Activated CD4-positive, alpha-beta T cell treated with anti-CD3 and anti-CD28 coated beads for 36 hours (primary cell): ENCODE measurements at regions not wholly inside any gene's neighbourhood (a gene's known extent, or its start where the extent isn't known, plus 50 kb on each side); places are given as distances from the start of the nearest gene placed in this dataset.

Experiments
- ATAC-seq: fragments of 200-7000 bp; cut with Tn5 transposase; one replicate; pipeline ENCODE4 v1.10.0; 2021; ENCODE audit warnings: mild to moderate bottlenecking, moderate library complexity
- CTCF ChIA-PET: fragments of 350-600 bp; sonication (Branson Sonifier 250); formaldehyde crosslinking; loops from one replicate; lab custom pipeline; 2021; ENCODE audit warnings: antibody characterized with exemption; lab: Charles Lee
- POLR2A ChIA-PET: fragments of 350-600 bp; sonication (Branson Sonifier 250); formaldehyde crosslinking; loops from one replicate; lab custom pipeline; 2021; ENCODE audit warnings: antibody characterized with exemption, inconsistent platforms; lab: Charles Lee
- DNase-seq: peaks from one replicate; pipeline ENCODE4 v3.0.0-alpha.2; 2020
- H3K27ac Mint-ChIP-seq: one replicate; pipeline ENCODE4 v1.8.0; 2021; ENCODE audit warnings: mixed read lengths
- H3K27me3 Mint-ChIP-seq: one replicate; pipeline ENCODE4 v1.8.0; 2021; ENCODE audit warnings: mixed read lengths
- H3K36me3 Mint-ChIP-seq: one replicate; pipeline ENCODE4 v1.8.0; 2021; ENCODE audit warnings: low read depth, mixed read lengths
- H3K4me1 Mint-ChIP-seq: one replicate; pipeline ENCODE4 v1.8.0; 2021; ENCODE audit warnings: mixed read lengths
- H3K4me3 Mint-ChIP-seq: one replicate; pipeline ENCODE4 v1.8.0; 2021; ENCODE audit warnings: mild to moderate bottlenecking, moderate library complexity, mixed read lengths
- H3K9me3 Mint-ChIP-seq: one replicate; pipeline ENCODE4 v1.8.0; 2021; ENCODE audit warnings: low read depth, mixed read lengths
- intact Hi-C, 2 experiments: fragments of 100-400 bp; cut with DNase I in 1 of 2; cut with micrococcal nuclease in 1 of 2; formaldehyde crosslinking; loops; one replicate each; pipeline versions ENCODE4 v1.14.2 to v1.15.1; 2022 to 2024; cut with DNase I, micrococcal nuclease

- Mint-ChIP-seq H3K4me3 (no peak overlapping the region), H3K36me3 (no peaks in the 10 kb centered on the region), H3K4me1 (no peaks in the 10 kb centered on the region), H3K9me3 (peaks cover 6% of the 10 kb centered on the region), H3K27ac (no peak overlapping the region), H3K27me3 (no peaks in the 10 kb centered on the region)
- DNase-seq (no peak), ATAC-seq (no peak)
- POLR2A ChIA-PET, result no interaction called here
- CTCF ChIA-PET, result no interaction called here
- intact Hi-C loops, result no loop called here
Observed at GRCh38 chr18:71865888-71866287, 678.3 kb downstream of the CBLN2 start.

- no peak overlapping the region for H3K4me3 Mint-ChIP-seq
- H3K27me3 Mint-ChIP-seq, result no peaks in the 10 kb centered on the region
- H3K27ac Mint-ChIP-seq, result no peak overlapping the region
- H3K9me3 Mint-ChIP-seq, result peaks cover 21% of the 10 kb centered on the region
- ChIA-PET POLR2A (no interaction called here), CTCF (no interaction called here)
- no peak for DNase-seq
- intact Hi-C loops, result no loop called here
- ATAC-seq, result no peak
- no peaks in the 10 kb centered on the region for H3K36me3 Mint-ChIP-seq
- no peaks in the 10 kb centered on the region for H3K4me1 Mint-ChIP-seq
Observed at GRCh38 chr18:71850602-71851001, 693.5 kb downstream of the CBLN2 start.

DNA sequence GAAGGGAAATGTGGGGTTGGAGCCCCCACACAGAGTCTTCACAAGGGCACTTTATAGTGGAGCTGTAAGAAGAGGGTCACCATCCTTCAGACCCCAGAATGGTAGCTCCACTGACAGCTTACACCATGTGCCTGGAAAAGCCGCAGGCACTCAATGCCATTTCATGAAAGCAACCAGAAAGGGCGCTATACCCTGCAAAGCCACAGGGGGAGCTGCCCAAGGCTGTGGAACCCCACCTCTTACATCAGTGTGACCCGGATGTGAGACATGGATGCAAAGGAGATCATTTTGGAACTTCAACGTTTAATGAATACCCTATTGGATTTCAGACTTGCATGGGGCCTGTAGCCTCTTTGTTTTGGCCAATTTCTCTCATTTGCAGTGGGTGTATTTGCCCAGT, 694.7 kb downstream of the CBLN2 start:
- H3K4me3 Mint-ChIP-seq, result no peak overlapping the region
- no peaks in the 10 kb centered on the region for H3K27me3 Mint-ChIP-seq
- H3K4me1 Mint-ChIP-seq, result no peaks in the 10 kb centered on the region
- no peaks in the 10 kb centered on the region for H3K36me3 Mint-ChIP-seq
- DNase-seq, result peak; percentile 9
- no peak overlapping the region for H3K27ac Mint-ChIP-seq
- ChIA-PET CTCF (interaction anchor here (1.0 kb wide), 1 partner anchor 11 kb away, joined by 3 read pairs; no protein-coding TSS in a partner anchor), POLR2A (no interaction called here)
- H3K9me3 Mint-ChIP-seq, result peaks cover 19% of the 10 kb centered on the region
- intact Hi-C loops, result no loop called here
- ATAC-seq, result no peak

GRCh38 chr18:71846716-71847115, 697.4 kb downstream of the CBLN2 start:
- DNase-seq (no peak), ATAC-seq (no peak)
- Mint-ChIP-seq H3K4me3 (no peak overlapping the region), H3K4me1 (no peaks in the 10 kb centered on the region), H3K9me3 (peaks cover 19% of the 10 kb centered on the region), H3K36me3 (no peaks in the 10 kb centered on the region), H3K27ac (no peak overlapping the region), H3K27me3 (no peaks in the 10 kb centered on the region)
- intact Hi-C loops, result no loop called here
- CTCF ChIA-PET, result no interaction called here
- POLR2A ChIA-PET, result no interaction called here

DNA sequence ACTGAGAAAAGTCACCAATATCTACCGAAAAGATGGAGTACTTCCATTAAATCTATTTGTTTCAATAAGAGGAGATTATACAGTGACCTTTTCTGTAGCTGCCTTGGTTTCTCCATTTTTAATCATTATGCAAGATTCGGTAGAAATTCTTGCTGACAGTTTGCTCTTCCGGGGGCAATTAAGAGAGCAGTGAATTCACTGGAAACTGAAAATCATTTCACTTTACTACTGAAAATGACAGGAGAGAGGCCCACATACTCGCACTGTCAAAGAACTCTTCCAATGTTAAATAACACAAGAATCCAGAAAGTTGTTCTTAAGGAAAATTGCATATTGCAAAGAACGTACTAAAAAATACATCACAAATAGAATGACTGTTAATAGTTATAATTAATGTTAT, 699.3 kb downstream of the CBLN2 start:
- CTCF ChIA-PET, result no interaction called here
- ATAC-seq, result no peak
- no peaks in the 10 kb centered on the region for H3K36me3 Mint-ChIP-seq
- no peak overlapping the region for H3K4me3 Mint-ChIP-seq
- H3K27ac Mint-ChIP-seq, result no peak overlapping the region
- H3K4me1 Mint-ChIP-seq, result no peaks in the 10 kb centered on the region
- intact Hi-C loops, result no loop called here
- POLR2A ChIA-PET, result no interaction called here
- no peak for DNase-seq
- no peaks in the 10 kb centered on the region for H3K27me3 Mint-ChIP-seq
- H3K9me3 Mint-ChIP-seq, result peaks cover 13% of the 10 kb centered on the region

GRCh38 chr18:71842666-71843065, 701.5 kb downstream of the CBLN2 start:
- peaks cover 4% of the 10 kb centered on the region for H3K9me3 Mint-ChIP-seq
- H3K4me3 Mint-ChIP-seq, result no peak overlapping the region
- POLR2A ChIA-PET, result no interaction called here
- no peaks in the 10 kb centered on the region for H3K27me3 Mint-ChIP-seq
- ATAC-seq (no peak), DNase-seq (no peak)
- no peaks in the 10 kb centered on the region for H3K4me1 Mint-ChIP-seq
- no peaks in the 10 kb centered on the region for H3K36me3 Mint-ChIP-seq
- intact Hi-C loops, result no loop called here
- CTCF ChIA-PET, result no interaction called here
- no peak overlapping the region for H3K27ac Mint-ChIP-seq

- intact Hi-C loops, result no loop called here
- no peaks in the 10 kb centered on the region for H3K9me3 Mint-ChIP-seq
- ChIA-PET POLR2A (no interaction called here), CTCF (no interaction called here)
- ATAC-seq (no peak), DNase-seq (no peak)
- no peak overlapping the region for H3K27ac Mint-ChIP-seq
- H3K4me3 Mint-ChIP-seq, result no peak overlapping the region
- H3K27me3 Mint-ChIP-seq, result no peaks in the 10 kb centered on the region
- no peaks in the 10 kb centered on the region for H3K36me3 Mint-ChIP-seq
- no peaks in the 10 kb centered on the region for H3K4me1 Mint-ChIP-seq
Observed at GRCh38 chr18:71837547-71837946, 706.6 kb downstream of the CBLN2 start.

GRCh38 chr18:71832946-71833617, 711.1 kb downstream of the CBLN2 start:
- ATAC-seq (no peak), DNase-seq (no peak)
- Mint-ChIP-seq H3K9me3 (no peaks in the 10 kb centered on the region), H3K36me3 (no peaks in the 10 kb centered on the region), H3K27ac (no peak overlapping the region), H3K4me1 (no peaks in the 10 kb centered on the region), H3K27me3 (no peaks in the 10 kb centered on the region), H3K4me3 (no peak overlapping the region)
- intact Hi-C loops, result no loop called here
- ChIA-PET POLR2A (no interaction called here), CTCF (no interaction called here)

- POLR2A ChIA-PET, result no interaction called here
- Mint-ChIP-seq H3K36me3 (no peaks in the 10 kb centered on the region), H3K27me3 (no peaks in the 10 kb centered on the region), H3K27ac (no peak overlapping the region), H3K4me3 (no peak overlapping the region), H3K9me3 (no peaks in the 10 kb centered on the region), H3K4me1 (no peaks in the 10 kb centered on the region)
- CTCF ChIA-PET, result no interaction called here
- intact Hi-C loops, result no loop called here
- ATAC-seq (no peak), DNase-seq (no peak)
Observed at GRCh38 chr18:71831039-71831438, 713.1 kb downstream of the CBLN2 start.

DNA sequence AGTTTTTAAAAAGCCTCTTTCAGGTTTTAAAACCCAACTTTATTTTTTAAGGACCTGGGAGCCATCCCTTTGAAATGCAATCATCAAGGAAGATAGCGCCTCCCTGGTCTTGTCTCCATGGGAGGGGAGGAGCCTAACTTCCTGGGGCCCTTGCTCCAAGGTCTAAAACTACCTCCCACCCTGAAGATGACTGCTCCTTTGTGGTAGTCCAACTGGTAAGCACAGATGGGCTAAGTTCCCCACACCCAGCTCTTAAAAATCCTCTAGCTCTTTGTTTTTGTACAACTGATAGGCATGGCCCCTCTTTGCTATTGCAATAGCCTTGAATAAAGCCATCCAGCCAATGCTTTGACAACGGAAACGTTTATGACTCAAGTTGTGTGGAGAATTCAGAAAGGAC, 716.8 kb downstream of the CBLN2 start:
- ATAC-seq, result no peak

GRCh38 chr18:71815305-71815704, 728.8 kb downstream of the CBLN2 start:
- intact Hi-C loops, result no loop called here
- Mint-ChIP-seq H3K4me3 (no peak overlapping the region), H3K27me3 (no peaks in the 10 kb centered on the region), H3K27ac (no peak overlapping the region), H3K9me3 (no peaks in the 10 kb centered on the region), H3K36me3 (no peaks in the 10 kb centered on the region), H3K4me1 (no peaks in the 10 kb centered on the region)
- ChIA-PET POLR2A (no interaction called here), CTCF (no interaction called here)
- DNase-seq (no peak), ATAC-seq (no peak)

More for the DNA sequence above, 716.8 kb downstream of the CBLN2 start:
- intact Hi-C loops, result no loop called here
- no peak overlapping the region for H3K27ac Mint-ChIP-seq
- ChIA-PET CTCF (interaction anchor here (0.7 to 0.9 kb wide), 2 partner anchors 13 to 954 kb away, joined by 3 read pairs; no protein-coding TSS in a partner anchor), POLR2A (no interaction called here)
- no peaks in the 10 kb centered on the region for H3K4me1 Mint-ChIP-seq
- no peaks in the 10 kb centered on the region for H3K36me3 Mint-ChIP-seq
- H3K9me3 Mint-ChIP-seq, result no peaks in the 10 kb centered on the region
- H3K4me3 Mint-ChIP-seq, result no peak overlapping the region
- no peaks in the 10 kb centered on the region for H3K27me3 Mint-ChIP-seq
- no peak for DNase-seq

DNA sequence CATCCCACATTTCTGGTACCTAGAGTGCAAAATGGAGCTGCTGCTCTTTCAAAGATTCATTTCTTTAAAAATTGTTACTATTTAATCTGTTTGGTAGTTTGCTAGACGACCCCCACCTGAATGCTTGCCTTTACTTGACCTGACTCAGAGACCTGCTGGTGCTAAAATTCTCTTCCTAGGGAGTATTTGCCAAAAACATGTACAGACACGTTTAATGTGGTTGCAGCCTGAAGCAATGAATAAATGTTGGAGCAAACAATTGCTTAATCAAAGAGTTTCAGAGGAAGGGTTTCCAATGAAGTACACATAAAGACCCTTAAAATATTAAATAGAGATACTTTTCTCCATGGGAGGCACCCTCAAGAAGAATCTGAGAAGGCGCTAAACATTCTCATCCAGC, 734.4 kb downstream of the CBLN2 start:
- Mint-ChIP-seq H3K9me3 (peaks cover 4% of the 10 kb centered on the region), H3K27ac (no peak overlapping the region), H3K4me1 (no peaks in the 10 kb centered on the region), H3K4me3 (no peak overlapping the region), H3K27me3 (no peaks in the 10 kb centered on the region), H3K36me3 (no peaks in the 10 kb centered on the region)
- DNase-seq, result no peak
- POLR2A ChIA-PET, result no interaction called here
- no peak for ATAC-seq
- intact Hi-C loops, result no loop called here
- CTCF ChIA-PET, result no interaction called here
